ENCODE measurements at regions not wholly inside any gene's neighbourhood (a gene's known extent, or its start where the extent isn't known, plus 50 kb on each side); places are given as distances from the start of the nearest gene placed in this dataset.
A peak's percentile ranks its signal among the peaks of the same experiment; 100 is the strongest.

DNA sequence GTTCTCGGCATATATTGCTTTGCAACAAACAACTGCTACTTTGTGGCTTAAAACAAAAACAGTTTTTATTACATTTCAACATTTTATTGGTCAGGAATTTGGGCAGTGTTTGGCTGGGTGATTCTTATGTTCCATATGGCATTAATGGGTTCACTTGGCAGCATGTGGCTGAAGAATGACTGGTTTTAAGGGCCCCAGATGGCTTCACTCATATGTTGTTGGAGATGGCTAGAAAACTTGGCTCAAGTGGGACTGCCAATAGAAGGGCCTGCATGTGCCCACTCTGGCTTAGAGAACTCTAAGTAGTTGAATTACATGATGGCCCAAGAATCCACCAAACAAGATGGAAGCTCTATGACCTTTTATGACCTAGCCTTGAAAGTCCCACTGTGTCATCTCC, 86.1 kb downstream of the FASTKD2 start:
- no peaks in the 10 kb centered on the region for H3K27me3 ChIP-seq
- H3K9me3 ChIP-seq, result no peaks in the 10 kb centered on the region
- intact Hi-C loops (cut with DNase I; ENCODE audit: low total_unique reads), result no loop called here
- peaks cover 0 to 9% (median 4%) of the 10 kb centered on the region in 4 donors for H3K4me1 ChIP-seq
- H3K36me3 ChIP-seq, result no peaks in the 10 kb centered on the region
- no peak for DNase-seq
- no peak for TF ChIP-seq POLR2AphosphoS5 (IDR thresholded peaks at IDR 0.05)
- TF ChIP-seq, protein P1, sequence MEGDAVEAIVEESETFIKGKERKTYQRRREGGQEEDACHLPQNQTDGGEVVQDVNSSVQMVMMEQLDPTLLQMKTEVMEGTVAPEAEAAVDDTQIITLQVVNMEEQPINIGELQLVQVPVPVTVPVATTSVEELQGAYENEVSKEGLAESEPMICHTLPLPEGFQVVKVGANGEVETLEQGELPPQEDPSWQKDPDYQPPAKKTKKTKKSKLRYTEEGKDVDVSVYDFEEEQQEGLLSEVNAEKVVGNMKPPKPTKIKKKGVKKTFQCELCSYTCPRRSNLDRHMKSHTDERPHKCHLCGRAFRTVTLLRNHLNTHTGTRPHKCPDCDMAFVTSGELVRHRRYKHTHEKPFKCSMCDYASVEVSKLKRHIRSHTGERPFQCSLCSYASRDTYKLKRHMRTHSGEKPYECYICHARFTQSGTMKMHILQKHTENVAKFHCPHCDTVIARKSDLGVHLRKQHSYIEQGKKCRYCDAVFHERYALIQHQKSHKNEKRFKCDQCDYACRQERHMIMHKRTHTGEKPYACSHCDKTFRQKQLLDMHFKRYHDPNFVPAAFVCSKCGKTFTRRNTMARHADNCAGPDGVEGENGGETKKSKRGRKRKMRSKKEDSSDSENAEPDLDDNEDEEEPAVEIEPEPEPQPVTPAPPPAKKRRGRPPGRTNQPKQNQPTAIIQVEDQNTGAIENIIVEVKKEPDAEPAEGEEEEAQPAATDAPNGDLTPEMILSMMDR (IDR thresholded peaks at IDR 0.05), result no peak
- TF ChIP-seq POLR2A (IDR thresholded peaks at IDR 0.05), result no peak
- TF ChIP-seq EP300 (IDR thresholded peaks at IDR 0.05), result no peak
- H3K4me3 ChIP-seq, result no peak overlapping the region
- no peak overlapping the region for H3K27ac ChIP-seq
- WGBS, 5 donors, result 96 to 100% (median 97%) methylated on average over 1 of the region's 1 CpG

DNA sequence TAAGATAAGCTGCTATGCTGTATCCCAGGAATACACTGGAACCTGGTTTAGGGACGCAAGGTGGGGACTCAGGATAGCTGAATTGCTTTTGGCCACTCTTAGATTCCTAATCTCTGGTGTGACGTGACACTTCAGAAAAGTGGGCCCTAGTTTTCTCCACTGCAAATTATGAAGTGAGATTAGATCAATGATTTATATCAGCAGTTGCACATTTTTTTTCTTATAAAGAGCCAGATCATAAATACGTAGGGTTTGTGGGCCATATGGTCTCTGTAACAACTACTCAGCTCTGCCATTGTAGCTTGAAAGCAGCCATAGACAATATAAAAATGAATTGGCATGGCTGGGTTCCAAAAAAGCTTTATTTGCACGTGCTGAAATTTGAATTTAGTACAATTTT, 85.4 kb upstream of the CPO start:
- TF ChIP-seq, protein P1 (IDR thresholded peaks at IDR 0.05), result no peak
- intact Hi-C loops (cut with DNase I; ENCODE audit: low total_unique reads), result no loop called here
- DNase-seq, result no peak
- H3K36me3 ChIP-seq, result no peaks in the 10 kb centered on the region
- H3K9me3 ChIP-seq, result no peaks in the 10 kb centered on the region
- WGBS, 5 donors, result 72 to 86% (median 81%) methylated on average over 4 of the region's 4 CpGs
- no peak overlapping the region for H3K27ac ChIP-seq
- H3K4me1 ChIP-seq, result peaks cover 0 to 11% (median 5%) of the 10 kb centered on the region in 4 donors
- no peak overlapping the region for H3K4me3 ChIP-seq
- no peaks in the 10 kb centered on the region for H3K27me3 ChIP-seq

DNA sequence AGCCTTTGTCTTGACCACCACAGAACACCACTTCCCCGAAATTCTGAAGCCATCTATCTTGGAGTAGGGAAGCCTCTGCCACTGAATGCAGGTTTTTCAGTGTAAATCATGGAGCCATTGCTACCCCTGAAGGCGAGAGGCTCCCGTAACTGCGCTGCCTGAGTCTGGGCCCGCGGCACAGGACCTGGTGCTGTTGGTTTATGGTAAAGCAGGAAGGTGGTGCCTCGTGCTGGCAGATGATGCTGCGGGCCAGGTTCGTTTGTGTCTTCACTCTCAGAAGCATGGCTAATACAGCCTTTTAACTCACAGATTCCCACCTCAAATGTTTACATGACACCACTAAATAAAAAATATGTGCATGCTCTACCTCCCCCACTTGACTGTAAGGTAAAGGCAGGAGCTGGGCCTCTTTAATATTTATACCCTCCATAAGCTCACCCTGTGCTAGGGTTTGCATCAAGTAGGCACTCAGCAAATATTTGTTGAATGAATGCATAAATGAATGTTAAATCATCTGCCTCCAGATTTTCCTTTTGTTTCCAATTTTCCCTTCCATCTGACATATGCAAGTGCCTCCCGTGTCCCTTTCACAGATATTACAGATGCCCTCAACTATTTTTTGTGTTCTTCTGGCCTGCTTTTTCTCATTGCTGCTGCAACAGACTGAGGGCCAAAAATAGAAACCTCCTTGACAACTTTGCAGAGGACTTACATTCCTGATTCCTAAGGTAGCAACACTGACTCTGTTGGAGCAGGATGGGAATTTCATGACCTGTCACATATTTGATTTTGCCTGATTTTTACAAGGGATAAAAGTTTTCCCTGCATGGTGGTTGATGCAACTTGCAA, 83.5 kb upstream of the CPO start:
- no peaks in the 10 kb centered on the region for H3K9me3 ChIP-seq
- H3K27ac ChIP-seq, result peak overlapping the region in 1 of 5 donors; percentile 8
- TF ChIP-seq EP300 (IDR thresholded peaks at IDR 0.05), result no peak
- no peak for TF ChIP-seq POLR2AphosphoS5 (IDR thresholded peaks at IDR 0.05)
- TF ChIP-seq POLR2A (IDR thresholded peaks at IDR 0.05), result no peak
- TF ChIP-seq, protein P1 (IDR thresholded peaks at IDR 0.05), result no peak
- DNase-seq, result no peak
- H3K4me1 ChIP-seq, result peaks cover 0 to 11% (median 5%) of the 10 kb centered on the region in 4 donors
- intact Hi-C loops (cut with DNase I; ENCODE audit: low total_unique reads), result no loop called here
- no peaks in the 10 kb centered on the region for H3K27me3 ChIP-seq
- no peak overlapping the region for H3K4me3 ChIP-seq
- WGBS, 5 donors, result 75 to 86% (median 82%) methylated on average over 10 of the region's 10 CpGs
- H3K36me3 ChIP-seq, result no peaks in the 10 kb centered on the region

DNA sequence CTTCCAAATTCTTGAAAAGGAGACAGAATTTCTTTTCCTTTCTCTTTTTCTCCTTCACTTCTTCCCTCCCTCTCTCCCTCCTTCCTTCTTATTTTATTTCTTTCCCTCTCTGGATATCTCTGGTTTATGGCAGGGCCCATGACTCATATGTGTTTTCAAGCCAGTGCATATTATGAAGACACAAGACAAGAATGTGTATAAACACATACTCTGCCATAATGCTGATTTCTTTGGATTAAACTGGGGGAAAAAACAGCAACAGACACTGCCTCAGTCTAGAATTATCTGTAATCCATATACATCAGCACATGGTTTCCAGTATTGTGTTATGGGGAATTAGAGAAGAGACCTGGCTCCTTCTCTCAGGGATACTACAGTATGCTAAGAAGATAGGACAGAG, 82.8 kb upstream of the CPO start:
- peak in 1 of 2 donors; percentile 25 for DNase-seq
- no peak overlapping the region for H3K4me3 ChIP-seq
- H3K36me3 ChIP-seq, result no peaks in the 10 kb centered on the region
- H3K9me3 ChIP-seq, result no peaks in the 10 kb centered on the region
- H3K4me1 ChIP-seq, result peaks cover 0 to 11% (median 5%) of the 10 kb centered on the region in 4 donors
- no peaks in the 10 kb centered on the region for H3K27me3 ChIP-seq
- TF ChIP-seq POLR2A (IDR thresholded peaks at IDR 0.05) (no peak), POLR2AphosphoS5 (IDR thresholded peaks at IDR 0.05) (no peak)
- TF ChIP-seq, protein P1 (IDR thresholded peaks at IDR 0.05), result no peak
- intact Hi-C loops (cut with DNase I; ENCODE audit: low total_unique reads), result no loop called here
- no peak overlapping the region for H3K27ac ChIP-seq

Measured in stomach (tissue), 8 donors.